HepG2 (cell line): ENCODE measurements at regions not wholly inside any gene's neighbourhood (a gene's known extent, or its start where the extent isn't known, plus 50 kb on each side); places are given as distances from the start of the nearest gene placed in this dataset.

Experiments used
- ATAC-seq: fragments of 200-7000 bp; cut with Tn5 transposase; 3 replicates; pipeline ENCODE4 v1.9.1; 2020; ENCODE audit warnings: mild to moderate bottlenecking, moderate library complexity
- BruUV-seq: library from RNA; stranded (reverse); fragments of 400-500 nt; replicated peaks from 2 replicates; lab custom pipeline; 2021; lab: Mats Ljungman, UMichigan
- CTCF ChIA-PET: fragments of 300-600 bp; formaldehyde crosslinking; extraction: SDS; loops from one replicate; lab custom pipeline; 2021; ENCODE audit warnings: low total read pairs, inconsistent platforms, low intra/inter-chr PET ratio; lab: Yijun Ruan, JAX
- POLR2A ChIA-PET: fragments of 350-600 bp; sonication (Branson Sonifier 250); formaldehyde crosslinking; loops from one replicate; lab custom pipeline; 2020; ENCODE audit warnings: antibody characterized with exemption, inconsistent platforms; lab: Yijun Ruan, JAX
- DNase-seq: peaks from one replicate; pipeline ENCODE4 v3.0.0-alpha.2; 2015; ENCODE audit warnings: low spot score
- FAIRE-seq: peaks from 3 replicates; lab custom pipeline; 2011; peaks lifted over from hg19 to GRCh38; lab: Jason Lieb, UNC
- H2AFZ ChIP-seq: one replicate; pipeline ENCODE4 v1.6.1; 2011; ENCODE audit warnings: low read length, inconsistent platforms
- H3K27ac ChIP-seq: fragments of 300-600 bp; 3 replicates; pipeline ENCODE4 v1.8.0; 2011; ENCODE audit warnings: mixed run types, mild to moderate bottlenecking, mixed read lengths, low read length, inconsistent platforms; ENCODE audit not compliant: insufficient read depth; ENCODE audit errors: extremely low read length
- H3K27me3 ChIP-seq, 2 experiments: fragments of 200-600 bp in 1 of 2; 2 replicates in 1 of 2; 3 replicates in 1 of 2; pipeline versions ENCODE4 v1.6.0 to v1.8.0; 2011; ENCODE audit warnings: low read length in 2 of 2, mild to moderate bottlenecking in 2 of 2, moderate library complexity in 2 of 2, inconsistent platforms in 1 of 2; ENCODE audit not compliant: insufficient read depth in 2 of 2, control insufficient read depth in 1 of 2
- H3K36me3 ChIP-seq, 2 experiments: fragments of 200-600 bp in 1 of 2; replicated peaks in 1 of 2; 2 replicates in 1 of 2; 3 replicates in 1 of 2; pipeline versions ENCODE4 v1.5.1 to v1.8.0; 2011; ENCODE audit warnings: low read length in 2 of 2, inconsistent platforms in 1 of 2; ENCODE audit not compliant: insufficient read depth in 2 of 2, control insufficient read depth in 1 of 2
- H3K4me1 ChIP-seq: 2 replicates; pipeline ENCODE4 v1.5.1; 2012; ENCODE audit warnings: low read length, inconsistent platforms; ENCODE audit not compliant: insufficient read depth
- H3K4me2 ChIP-seq: 2 replicates; pipeline ENCODE4 v1.6.0; 2011; ENCODE audit warnings: low read depth, low read length, inconsistent platforms
- H3K4me3 ChIP-seq, 3 experiments: fragments of 200-600 bp in 1 of 3; sonication (generic), shearing (Covaris generic) in 1 of 3; replicated peaks in 1 of 3; 2 replicates each; pipeline ENCODE4 v1.5.1; 2011 to 2016; ENCODE audit warnings: low read length in 3 of 3, inconsistent platforms in 2 of 3, low read depth in 2 of 3, mild to moderate bottlenecking in 2 of 3, control low read depth in 1 of 3, mixed read lengths in 1 of 3; ENCODE audit not compliant: insufficient read depth in 1 of 3
- H3K79me2 ChIP-seq: one replicate; pipeline ENCODE4 v1.6.1; 2011; ENCODE audit warnings: low read length, inconsistent platforms; ENCODE audit not compliant: insufficient read depth
- H3K9ac ChIP-seq: 2 replicates; pipeline ENCODE4 v1.6.0; 2011; ENCODE audit warnings: mild to moderate bottlenecking, low read depth, low read length, inconsistent platforms; ENCODE audit not compliant: insufficient read depth
- H3K9me3 ChIP-seq: 2 replicates; pipeline ENCODE4 v1.5.1; 2012; ENCODE audit warnings: mild to moderate bottlenecking, low read length
- H4K20me1 ChIP-seq: 2 replicates; pipeline ENCODE4 v1.6.0; 2011; ENCODE audit warnings: inconsistent platforms, mild to moderate bottlenecking, low read length, moderate library complexity; ENCODE audit not compliant: insufficient read depth
- ARID3A ChIP-seq: IDR thresholded peaks from 2 replicates; pipeline ENCODE4 v1.6.1; 2012; ENCODE audit warnings: low read depth, low read length, improper control_type of control experiment
- ATF4 ChIP-seq, 2 experiments: fragments of 450-650 bp in 1 of 2; sonication (generic) in 1 of 2; formaldehyde crosslinking; IDR thresholded peaks; 2 replicates each; pipeline versions ENCODE4 v1.5.0 to v1.8.0; 2020 to 2022; ENCODE audit warnings: mild to moderate bottlenecking in 1 of 2, missing genetic modification reagents in 1 of 2
- BHLHE40 ChIP-seq: IDR thresholded peaks from 2 replicates; pipeline ENCODE4 v1.6.1; 2011; ENCODE audit warnings: low read length, improper control_type of control experiment
- CEBPB ChIP-seq: IDR thresholded peaks from 2 replicates; pipeline ENCODE4 v1.6.1; 2011; ENCODE audit warnings: low read depth, low read length, improper control_type of control experiment, borderline replicate concordance
- FOSL1 ChIP-seq: sonication (generic); formaldehyde crosslinking; IDR thresholded peaks from 2 replicates; pipeline ENCODE4 v1.9.0; 2021; ENCODE audit warnings: missing genetic modification reagents, borderline replicate concordance
- FOXA1 ChIP-seq, 2 experiments: fragments of 450-650 bp in 1 of 2; sonication (generic) in 1 of 2; formaldehyde crosslinking in 1 of 2; IDR thresholded peaks; 2 replicates each; pipeline versions ENCODE4 v1.4.0 to v1.6.1; 2016 to 2020; ENCODE audit warnings: missing genetic modification reagents in 1 of 2
- GATAD2A ChIP-seq: IDR thresholded peaks from 2 replicates; pipeline ENCODE4 v1.6.1; 2016
- HNF4A ChIP-seq: sonication (generic); formaldehyde crosslinking; IDR thresholded peaks from 2 replicates; pipeline ENCODE4 v1.4.0; 2020; ENCODE audit warnings: missing genetic modification reagents
- NR2F1 ChIP-seq, 2 experiments: fragments of 450-650 bp in 1 of 2; formaldehyde crosslinking in 1 of 2; IDR thresholded peaks; 2 replicates each; pipeline versions ENCODE4 v1.5.0 to v1.6.1; 2016 to 2020; ENCODE audit warnings: mild to moderate bottlenecking in 1 of 2, missing compliant biosample characterization in 1 of 2, missing genetic modification reagents in 1 of 2, moderate library complexity in 1 of 2
- SOX6 ChIP-seq, 2 experiments: fragments of 450-650 bp in 1 of 2; sonication (generic) in 1 of 2; formaldehyde crosslinking in 1 of 2; IDR thresholded peaks; 2 replicates each; pipeline versions ENCODE4 v1.4.0 to v1.6.1; 2017 to 2020; ENCODE audit warnings: antibody characterized with exemption in 1 of 2, mild to moderate bottlenecking in 1 of 2, missing genetic modification reagents in 1 of 2
- ZBTB33 ChIP-seq: sonication (generic); formaldehyde crosslinking; IDR thresholded peaks from 2 replicates; pipeline ENCODE4 v1.4.0; 2020; ENCODE audit warnings: missing genetic modification reagents
- ZBTB42 ChIP-seq: sonication (generic); formaldehyde crosslinking; IDR thresholded peaks from 2 replicates; pipeline ENCODE4 v1.5.0; 2020; ENCODE audit warnings: mild to moderate bottlenecking, missing genetic modification reagents
- ZSCAN30 ChIP-seq: sonication (generic); formaldehyde crosslinking; IDR thresholded peaks from 2 replicates; pipeline ENCODE4 v1.5.0; 2020; ENCODE audit warnings: mild to moderate bottlenecking, missing genetic modification reagents
- WGBS: methylation state at CpG from one replicate; pipeline ENCODE4 v1.1.6; 2017; ENCODE audit warnings: low lambda C conversion rate; 5-methylcytosine and 5-hydroxymethylcytosine counted together
- in situ Hi-C: cut with HindIII; loops from 2 replicates; pipeline ENCODE4 v1.10.0; 2017; ENCODE audit warnings: low pct_unique_long_range_greater_than_20kb; ENCODE audit not compliant: extremely low pct_ligation_motif_present
- intact Hi-C: fragments of 100-400 bp; cut with micrococcal nuclease; formaldehyde crosslinking; loops from one replicate; pipeline ENCODE4 v1.10.0; 2022; ENCODE audit not compliant: unreplicated experiment

GRCh38 chr14:61179061-61179690 is 102.0 kb downstream of the TMEM30B start:
- TF ChIP-seq SOX6 (IDR thresholded peaks at IDR 0.05) (no peak), SOX6 (CRISPR knock-in tag; IDR thresholded peaks at IDR 0.05) (peak; percentile 19; the same call in 1 of the 2 replicates), ATF4 (CRISPR knock-in tag; IDR thresholded peaks at IDR 0.05) (peak in 1 of 2 experiments; percentile 9; a peak in 1 of 4 replicates), FOSL1 (0 out of 2 replicates have a peak, but pooled peaks have one; percentile 5), FOXA1 (IDR thresholded peaks at IDR 0.05) (no peak), FOXA1 (CRISPR knock-in tag; IDR thresholded peaks at IDR 0.05) (no peak), ZSCAN30 (no peak), ZBTB33 (no peak), GATAD2A (0 out of 2 replicates have a peak, but pooled peaks have one; percentile 29), CEBPB (0 out of 2 replicates have a peak, but pooled peaks have one; percentile 4), NR2F1 (CRISPR knock-in tag; IDR thresholded peaks at IDR 0.05) (0 out of 4 replicates have a peak, but pooled peaks of 1 of the 2 experiments have one; percentile 12), ZBTB42 (CRISPR knock-in tag) (no peak), HNF4A (CRISPR knock-in tag) (peak; percentile 42; the same call in 1 of the 2 replicates), ARID3A (0 out of 2 replicates have a peak, but pooled peaks have one; percentile 4), BHLHE40 (peak; percentile 57; the same call in 1 of the 2 replicates)
- peak; percentile 59 for DNase-seq

More at GRCh38 chr14:61179061-61179690, 102.0 kb downstream of the TMEM30B start:
- Histone ChIP-seq H3K27ac (peak overlapping the region; percentile 59), H3K4me2 (peak overlapping the region; percentile 86), H4K20me1 (no peaks in the 10 kb centered on the region), H2AFZ (no peak overlapping the region), H3K9ac (peak overlapping the region; percentile 6; the same call in 1 of the 2 replicates), H3K4me3 (peak overlapping the region in 2 of 3 experiments; percentile 39 to 59; a peak in 3 of 6 replicates), H3K27me3 (no peaks in the 10 kb centered on the region), H3K4me1 (peaks cover 31% of the 10 kb centered on the region), H3K9me3 (no peaks in the 10 kb centered on the region), H3K36me3 (no peaks in the 10 kb centered on the region), H3K79me2 (no peaks in the 10 kb centered on the region)
- POLR2A ChIA-PET = interaction anchor here (1.1 to 2.3 kb wide), 5 partner anchors 10 to 516 kb away, joined by 3 to 9 read pairs (median 3); partner anchors contain the start of genes SLC38A6 and TRMT5
- intact Hi-C loops (no loop called here), in situ Hi-C loops (loop anchor here (25.0 kb wide), 1 partner anchor 142 kb away; no protein-coding TSS in a partner anchor)
- BruUV-seq = no TSS peak
- 2% methylated on average over 7 of the region's 7 CpGs for WGBS
- CTCF ChIA-PET = no interaction called here
- FAIRE-seq = peak; percentile 32
- peak; percentile 46 for ATAC-seq
